ENCODE measurements at regions not wholly inside any gene's neighbourhood (a gene's known extent, or its start where the extent isn't known, plus 50 kb on each side); places are given as distances from the start of the nearest gene placed in this dataset.

- TF ChIP-seq POLR2A (IDR thresholded peaks at IDR 0.05; ENCODE audit: low read length) (no peak), GATA1 (IDR thresholded peaks at IDR 0.05; ENCODE audit: low read depth, low read length) (no peak)
- DNase-seq, result no peak
Observed at GRCh38 chr3:76673171-76673570, 366.7 kb upstream of the ROBO2 start.

GRCh38 chr3:76679541-76679940, 360.4 kb upstream of the ROBO2 start:
- no peak for TF ChIP-seq GATA1 (IDR thresholded peaks at IDR 0.05; ENCODE audit: low read depth, low read length)
- no peak for TF ChIP-seq POLR2A (IDR thresholded peaks at IDR 0.05; ENCODE audit: low read length)

GRCh38 chr3:76683256-76683655, 356.6 kb upstream of the ROBO2 start:
- no peak for DNase-seq
- TF ChIP-seq POLR2A (IDR thresholded peaks at IDR 0.05; ENCODE audit: low read length) (no peak), GATA1 (IDR thresholded peaks at IDR 0.05; ENCODE audit: low read depth, low read length) (no peak)

More at GRCh38 chr3:76679541-76679940, 360.4 kb upstream of the ROBO2 start:
- no peak for DNase-seq

- TF ChIP-seq POLR2A (IDR thresholded peaks at IDR 0.05; ENCODE audit: low read length), result no peak
- no peak for TF ChIP-seq GATA1 (IDR thresholded peaks at IDR 0.05; ENCODE audit: low read depth, low read length)
Observed at GRCh38 chr3:76684946-76685345, 355.0 kb upstream of the ROBO2 start.

GRCh38 chr3:76685858-76686257, 354.0 kb upstream of the ROBO2 start:
- TF ChIP-seq GATA1 (IDR thresholded peaks at IDR 0.05; ENCODE audit: low read depth, low read length), result no peak
- no peak for TF ChIP-seq POLR2A (IDR thresholded peaks at IDR 0.05; ENCODE audit: low read length)
- DNase-seq, result no peak

More at GRCh38 chr3:76684946-76685345, 355.0 kb upstream of the ROBO2 start:
- DNase-seq, result no peak

- no peak for DNase-seq
- TF ChIP-seq POLR2A (IDR thresholded peaks at IDR 0.05; ENCODE audit: low read length) (no peak), GATA1 (IDR thresholded peaks at IDR 0.05; ENCODE audit: low read depth, low read length) (no peak)
Observed at GRCh38 chr3:76687019-76687418, 352.9 kb upstream of the ROBO2 start.

- TF ChIP-seq POLR2A (IDR thresholded peaks at IDR 0.05; ENCODE audit: low read length) (no peak), GATA1 (IDR thresholded peaks at IDR 0.05; ENCODE audit: low read depth, low read length) (no peak)
- no peak for DNase-seq
Observed at GRCh38 chr3:76694063-76694462, 345.8 kb upstream of the ROBO2 start.

- no peak for DNase-seq
- TF ChIP-seq POLR2A (IDR thresholded peaks at IDR 0.05; ENCODE audit: low read length), result no peak
Observed at GRCh38 chr3:76698136-76698706, 341.7 kb upstream of the ROBO2 start.

GRCh38 chr3:76699846-76700245, 340.1 kb upstream of the ROBO2 start:
- no peak for TF ChIP-seq POLR2A (IDR thresholded peaks at IDR 0.05; ENCODE audit: low read length)
- TF ChIP-seq GATA1 (IDR thresholded peaks at IDR 0.05; ENCODE audit: low read depth, low read length), result no peak
- DNase-seq, result no peak

- TF ChIP-seq POLR2A (IDR thresholded peaks at IDR 0.05; ENCODE audit: low read length) (no peak), GATA1 (IDR thresholded peaks at IDR 0.05; ENCODE audit: low read depth, low read length) (no peak)
- no peak for DNase-seq
Observed at GRCh38 chr3:76700323-76700722, 339.6 kb upstream of the ROBO2 start.

GRCh38 chr3:76702676-76703075, 337.2 kb upstream of the ROBO2 start:
- TF ChIP-seq GATA1 (IDR thresholded peaks at IDR 0.05; ENCODE audit: low read depth, low read length) (no peak), POLR2A (IDR thresholded peaks at IDR 0.05; ENCODE audit: low read length) (no peak)
- DNase-seq, result no peak

GRCh38 chr3:76715426-76715825, 324.5 kb upstream of the ROBO2 start:
- no peak for DNase-seq
- TF ChIP-seq POLR2A (IDR thresholded peaks at IDR 0.05; ENCODE audit: low read length) (no peak), GATA1 (IDR thresholded peaks at IDR 0.05; ENCODE audit: low read depth, low read length) (no peak)

GRCh38 chr3:76723366-76723765, 316.5 kb upstream of the ROBO2 start:
- DNase-seq, result no peak
- TF ChIP-seq POLR2A (IDR thresholded peaks at IDR 0.05; ENCODE audit: low read length) (no peak), GATA1 (IDR thresholded peaks at IDR 0.05; ENCODE audit: low read depth, low read length) (no peak)

GRCh38 chr3:76724075-76724474, 315.8 kb upstream of the ROBO2 start:
- DNase-seq, result no peak

GRCh38 chr3:76724706-76725105, 315.2 kb upstream of the ROBO2 start:
- no peak for TF ChIP-seq POLR2A (IDR thresholded peaks at IDR 0.05; ENCODE audit: low read length)
- TF ChIP-seq GATA1 (IDR thresholded peaks at IDR 0.05; ENCODE audit: low read depth, low read length), result no peak
- DNase-seq, result no peak

More at GRCh38 chr3:76724075-76724474, 315.8 kb upstream of the ROBO2 start:
- TF ChIP-seq GATA1 (IDR thresholded peaks at IDR 0.05; ENCODE audit: low read depth, low read length) (no peak), POLR2A (IDR thresholded peaks at IDR 0.05; ENCODE audit: low read length) (no peak)

GRCh38 chr3:76726034-76726433, 313.9 kb upstream of the ROBO2 start:
- DNase-seq, result no peak

More at GRCh38 chr3:76726034-76726433, 313.9 kb upstream of the ROBO2 start:
- TF ChIP-seq GATA1 (IDR thresholded peaks at IDR 0.05; ENCODE audit: low read depth, low read length), result no peak
- TF ChIP-seq POLR2A (IDR thresholded peaks at IDR 0.05; ENCODE audit: low read length), result no peak

Measured in erythroblast (primary cell).